Esophagus squamous epithelium (tissue), 4 donors: ENCODE measurements at regions not wholly inside any gene's neighbourhood (a gene's known extent, or its start where the extent isn't known, plus 50 kb on each side); places are given as distances from the start of the nearest gene placed in this dataset.

Experiments used
- POLR2A ChIP-seq, 4 donors: fragments of 450-650 bp; IDR thresholded peaks; one replicate each; pipeline ENCODE4 v1.6.1; 2017; ENCODE audit warnings: antibody characterized with exemption in 4 of 4, mild to moderate bottlenecking in 4 of 4, moderate library complexity in 3 of 4
- TF ChIP-seq, protein P1 (sequence below), 6 experiments: fragments of 450-650 bp in 4 of 6; fragments of 200-600 bp in 2 of 6; sonication (generic) in 2 of 6; IDR thresholded peaks; one replicate each; pipeline ENCODE4 v1.5.1; 2016 to 2019; ENCODE audit warnings: antibody characterized with exemption in 6 of 6, mild to moderate bottlenecking in 4 of 6, moderate library complexity in 4 of 6

DNA sequence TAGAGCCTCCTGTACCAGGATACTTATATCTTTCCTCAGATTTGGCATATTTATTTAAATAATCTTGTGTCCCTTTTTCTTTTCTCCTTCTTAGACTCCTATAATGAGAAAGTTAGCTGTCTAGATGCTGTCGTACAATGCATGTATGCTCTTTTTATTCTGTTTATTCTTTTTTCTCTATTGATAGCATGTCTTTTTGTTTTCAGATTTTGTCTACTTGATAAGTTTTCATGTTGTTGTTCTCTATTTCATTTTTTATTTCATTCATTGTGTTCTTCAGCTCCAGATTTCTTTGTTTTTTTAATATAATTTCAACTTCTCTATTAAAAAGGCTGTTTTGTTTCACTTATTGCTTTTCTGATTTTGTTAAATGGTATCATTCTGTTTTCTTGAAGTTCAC is 674.3 kb upstream of the POU3F3 start:
- no peak for TF ChIP-seq POLR2A (IDR thresholded peaks at IDR 0.05)
- TF ChIP-seq, protein P1, sequence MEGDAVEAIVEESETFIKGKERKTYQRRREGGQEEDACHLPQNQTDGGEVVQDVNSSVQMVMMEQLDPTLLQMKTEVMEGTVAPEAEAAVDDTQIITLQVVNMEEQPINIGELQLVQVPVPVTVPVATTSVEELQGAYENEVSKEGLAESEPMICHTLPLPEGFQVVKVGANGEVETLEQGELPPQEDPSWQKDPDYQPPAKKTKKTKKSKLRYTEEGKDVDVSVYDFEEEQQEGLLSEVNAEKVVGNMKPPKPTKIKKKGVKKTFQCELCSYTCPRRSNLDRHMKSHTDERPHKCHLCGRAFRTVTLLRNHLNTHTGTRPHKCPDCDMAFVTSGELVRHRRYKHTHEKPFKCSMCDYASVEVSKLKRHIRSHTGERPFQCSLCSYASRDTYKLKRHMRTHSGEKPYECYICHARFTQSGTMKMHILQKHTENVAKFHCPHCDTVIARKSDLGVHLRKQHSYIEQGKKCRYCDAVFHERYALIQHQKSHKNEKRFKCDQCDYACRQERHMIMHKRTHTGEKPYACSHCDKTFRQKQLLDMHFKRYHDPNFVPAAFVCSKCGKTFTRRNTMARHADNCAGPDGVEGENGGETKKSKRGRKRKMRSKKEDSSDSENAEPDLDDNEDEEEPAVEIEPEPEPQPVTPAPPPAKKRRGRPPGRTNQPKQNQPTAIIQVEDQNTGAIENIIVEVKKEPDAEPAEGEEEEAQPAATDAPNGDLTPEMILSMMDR (IDR thresholded peaks at IDR 0.05) = no peak
